ENCODE measurements at regions not wholly inside any gene's neighbourhood (a gene's known extent, or its start where the extent isn't known, plus 50 kb on each side); places are given as distances from the start of the nearest gene placed in this dataset.

GRCh38 chr13:90952326-90952725, 395.2 kb upstream of the MIR17HG start:
- TF ChIP-seq SRF (IDR thresholded peaks at IDR 0.05; ENCODE audit: low read depth) = no peak
- TF ChIP-seq ZNF274 (IDR thresholded peaks at IDR 0.05; ENCODE audit: low read depth, low read length) = no peak
- TF ChIP-seq FOSL1 (IDR thresholded peaks at IDR 0.05; ENCODE audit: low read depth) = no peak
- TF ChIP-seq RAD21 (IDR thresholded peaks at IDR 0.05; ENCODE audit: low read depth) = no peak
- ChIA-PET CTCF (no interaction called here), POLR2A (no interaction called here), RAD21 (ENCODE audit: low non-redundant PET in 1 of 2, low total read pairs in 2 of 2, uncharacterized antibody in 2 of 2, unreplicated experiment in 2 of 2) (no interaction called here)
- H3K4me1 ChIP-seq (ENCODE audit: control insufficient read depth in 1 of 2, insufficient read depth in 2 of 2, low read length in 2 of 2) = no peaks in the 10 kb centered on the region
- H3K9me3 ChIP-seq (ENCODE audit: control insufficient read depth in 1 of 2, insufficient read depth in 1 of 2, low read depth in 1 of 2, low read length in 2 of 2) = no peaks in the 10 kb centered on the region
- H3K9me2 ChIP-seq (ENCODE audit: insufficient read depth) = no peaks in the 10 kb centered on the region
- no peaks in the 10 kb centered on the region for H3K36me3 ChIP-seq (ENCODE audit: control insufficient read depth in 1 of 2, insufficient read depth in 2 of 2, low read length in 2 of 2)
- intact Hi-C loops (cut with micrococcal nuclease) = no loop called here
- no peak overlapping the region for H3K27ac ChIP-seq (ENCODE audit: low read depth, low read length)
- H3K79me2 ChIP-seq (ENCODE audit: insufficient read depth, low read length) = no peaks in the 10 kb centered on the region
- no peaks in the 10 kb centered on the region for H4K20me1 ChIP-seq (ENCODE audit: insufficient read depth)
- no peak overlapping the region for H3K4me2 ChIP-seq (ENCODE audit: low read length)
- no peaks in the 10 kb centered on the region for H3K27me3 ChIP-seq (ENCODE audit: insufficient read depth, low read length)
- no peak for DNase-seq (ENCODE audit: low read depth, low spot score)
- no peak overlapping the region for H2AFZ ChIP-seq (ENCODE audit: low read depth, low read length, poor library complexity, severe bottlenecking)
- no TSS peak for BruUV-seq (replicated peaks)
- H3K9ac ChIP-seq (ENCODE audit: low read length) = no peak overlapping the region
- no peak overlapping the region for H3K4me3 ChIP-seq (replicated peaks in 1 of 2; ENCODE audit: low read depth in 1 of 2, low read length in 2 of 2)
- ATAC-seq = no peak

- H3K36me3 ChIP-seq (ENCODE audit: control insufficient read depth in 1 of 2, insufficient read depth in 2 of 2, low read length in 2 of 2) = no peaks in the 10 kb centered on the region
- RAD21 ChIA-PET (ENCODE audit: low non-redundant PET in 1 of 2, low total read pairs in 2 of 2, uncharacterized antibody in 2 of 2, unreplicated experiment in 2 of 2) = no interaction called here
- no peaks in the 10 kb centered on the region for H3K4me1 ChIP-seq (ENCODE audit: control insufficient read depth in 1 of 2, insufficient read depth in 2 of 2, low read length in 2 of 2)
- no peak overlapping the region for H3K9ac ChIP-seq (ENCODE audit: low read length)
- no peak overlapping the region for H3K27ac ChIP-seq (ENCODE audit: low read depth, low read length)
- H3K27me3 ChIP-seq (ENCODE audit: insufficient read depth, low read length) = no peaks in the 10 kb centered on the region
- intact Hi-C loops (cut with micrococcal nuclease) = no loop called here
- ATAC-seq (no peak), DNase-seq (ENCODE audit: low read depth, low spot score) (no peak)
- no peak overlapping the region for H3K4me3 ChIP-seq (replicated peaks in 1 of 2; ENCODE audit: low read depth in 1 of 2, low read length in 2 of 2)
- no peaks in the 10 kb centered on the region for H3K9me2 ChIP-seq (ENCODE audit: insufficient read depth)
- POLR2A ChIA-PET = no interaction called here
- no peak for TF ChIP-seq EGR1 (IDR thresholded peaks at IDR 0.05; ENCODE audit: low read depth)
- TF ChIP-seq SP1 (IDR thresholded peaks at IDR 0.05; ENCODE audit: low read depth) = no peak
- no peak overlapping the region for H2AFZ ChIP-seq (ENCODE audit: low read depth, low read length, poor library complexity, severe bottlenecking)
- CTCF ChIA-PET = no interaction called here
- BruUV-seq (replicated peaks) = no TSS peak
- H4K20me1 ChIP-seq (ENCODE audit: insufficient read depth) = no peaks in the 10 kb centered on the region
- no peak overlapping the region for H3K4me2 ChIP-seq (ENCODE audit: low read length)
- no peaks in the 10 kb centered on the region for H3K9me3 ChIP-seq (ENCODE audit: control insufficient read depth in 1 of 2, insufficient read depth in 1 of 2, low read depth in 1 of 2, low read length in 2 of 2)
- H3K79me2 ChIP-seq (ENCODE audit: insufficient read depth, low read length) = no peaks in the 10 kb centered on the region
Measured at GRCh38 chr13:90954605-90955195, 392.8 kb upstream of the MIR17HG start.

Measured in HCT116 (cell line).